CD4-positive, alpha-beta memory T cell (primary cell): ENCODE measurements at regions not wholly inside any gene's neighbourhood (a gene's known extent, or its start where the extent isn't known, plus 50 kb on each side); places are given as distances from the start of the nearest gene placed in this dataset.

Experiments
- CTCF ChIA-PET: fragments of 350-600 bp; sonication (Branson Sonifier 250); formaldehyde crosslinking; loops from one replicate; lab custom pipeline; 2021; ENCODE audit warnings: inconsistent platforms; ENCODE audit not compliant: partially characterized antibody; lab: Charles Lee
- POLR2A ChIA-PET: fragments of 350-600 bp; sonication (Branson Sonifier 250); formaldehyde crosslinking; loops from one replicate; lab custom pipeline; 2021; ENCODE audit not compliant: partially characterized antibody; lab: Charles Lee
- DNase-seq, 5 donors: peaks; one replicate each; pipeline versions ENCODE4 v3.0.0 to v3.0.0-alpha.2; 2020 to 2022; ENCODE audit warnings: mixed read lengths in 1 of 5
- H3K27ac ChIP-seq: one replicate; pipeline ENCODE4 v1.7.0; 2013; ENCODE audit warnings: low read depth, low read length
- H3K27me3 ChIP-seq: 2 replicates; pipeline ENCODE4 v1.7.0; 2013; ENCODE audit warnings: mild to moderate bottlenecking, low read length, moderate library complexity; ENCODE audit not compliant: insufficient read depth
- H3K36me3 ChIP-seq: 2 replicates; pipeline ENCODE4 v1.7.0; 2013; ENCODE audit warnings: mild to moderate bottlenecking, low read length, moderate library complexity; ENCODE audit not compliant: insufficient read depth
- H3K4me1 ChIP-seq: 2 replicates; pipeline ENCODE4 v1.7.0; 2013; ENCODE audit warnings: mild to moderate bottlenecking, low read length, moderate library complexity; ENCODE audit not compliant: insufficient read depth
- H3K4me3 ChIP-seq, 2 donors: one replicate each; pipeline ENCODE4 v1.7.0; 2013; ENCODE audit warnings: low read length in 2 of 2, mild to moderate bottlenecking in 1 of 2
- H3K9me3 ChIP-seq, 2 donors: one replicate each; pipeline ENCODE4 v1.7.0; 2013; ENCODE audit warnings: low read length in 2 of 2, control low read depth in 1 of 2; ENCODE audit not compliant: control insufficient read depth in 1 of 2
- H3K27ac Mint-ChIP-seq, 7 donors: one replicate each; pipeline ENCODE4 v1.8.0; 2020 to 2021; ENCODE audit warnings: mixed read lengths in 7 of 7, mild to moderate bottlenecking in 6 of 7, inconsistent platforms in 3 of 7, moderate library complexity in 3 of 7
- H3K27me3 Mint-ChIP-seq, 2 donors: one replicate each; pipeline ENCODE4 v1.8.0; 2020 to 2021; ENCODE audit warnings: mixed read lengths in 2 of 2
- H3K36me3 Mint-ChIP-seq, 2 donors: one replicate each; pipeline ENCODE4 v1.8.0; 2020 to 2021; ENCODE audit warnings: mixed read lengths in 2 of 2, inconsistent platforms in 1 of 2, mild to moderate bottlenecking in 1 of 2
- H3K4me1 Mint-ChIP-seq, 4 donors: one replicate each; pipeline ENCODE4 v1.8.0; 2020 to 2021; ENCODE audit warnings: mixed read lengths in 4 of 4, mild to moderate bottlenecking in 1 of 4
- H3K4me3 Mint-ChIP-seq, 8 donors: one replicate each; pipeline ENCODE4 v1.8.0; 2020 to 2021; ENCODE audit warnings: mixed read lengths in 8 of 8, mild to moderate bottlenecking in 7 of 8, moderate library complexity in 6 of 8, inconsistent platforms in 3 of 8
- H3K9me3 Mint-ChIP-seq, 8 donors: one replicate each; pipeline ENCODE4 v1.8.0; 2020 to 2021; ENCODE audit warnings: mixed read lengths in 8 of 8, mild to moderate bottlenecking in 5 of 8, inconsistent platforms in 3 of 8, moderate library complexity in 1 of 8
- intact Hi-C: fragments of 100-400 bp; cut with micrococcal nuclease; formaldehyde crosslinking; loops from one replicate; pipeline ENCODE4 v1.15.1; 2023

DNA sequence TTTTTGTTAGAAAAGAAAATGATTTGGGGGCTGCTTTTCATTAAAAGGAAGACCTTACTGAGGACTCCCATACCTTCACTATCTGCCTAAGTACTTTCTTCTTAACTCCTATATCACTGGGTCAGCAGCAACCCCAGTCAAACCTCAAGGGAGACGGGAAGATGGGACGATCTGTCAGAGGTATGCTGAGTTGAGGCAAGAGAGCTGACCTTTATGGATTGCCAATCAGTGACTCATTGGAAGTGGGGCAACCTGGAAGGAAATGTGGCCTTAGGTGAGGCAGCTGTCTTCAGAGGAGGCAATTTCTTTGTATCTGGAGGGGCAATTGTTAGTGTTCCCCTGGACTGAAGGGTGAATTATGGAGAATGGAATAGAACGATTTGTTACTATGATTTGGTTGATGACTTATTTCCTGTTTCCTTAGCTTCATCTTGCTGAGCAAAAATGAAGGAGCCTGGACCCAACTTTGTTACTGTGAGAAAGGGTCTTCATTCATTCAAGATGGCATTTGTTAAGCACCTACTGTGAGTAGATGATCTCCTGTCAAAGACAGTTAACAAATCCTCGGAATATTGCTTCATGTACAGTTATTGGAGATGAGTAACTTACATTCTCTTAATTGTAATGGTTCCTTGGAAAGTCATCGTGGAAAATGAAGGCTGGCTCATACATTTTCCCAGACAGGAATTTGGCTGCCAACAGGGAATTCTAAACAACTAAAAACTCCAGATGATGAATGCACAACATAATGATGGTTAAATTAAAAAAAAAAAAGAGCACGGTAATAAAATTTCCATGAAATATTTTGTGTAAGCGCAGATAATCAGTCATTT lies 134.7 kb upstream of the KCNJ15 start:
- CTCF ChIA-PET = no interaction called here
- Histone ChIP-seq H3K27me3 (no peaks in the 10 kb centered on the region), H3K36me3 (no peaks in the 10 kb centered on the region), H3K4me3 (no peak overlapping the region), H3K27ac (no peak overlapping the region), H3K4me1 (no peaks in the 10 kb centered on the region), H3K9me3 (no peaks in the 10 kb centered on the region)
- intact Hi-C loops = no loop called here
- POLR2A ChIA-PET = no interaction called here
- no peaks in the 10 kb centered on the region for H3K36me3 Mint-ChIP-seq
- H3K27me3 Mint-ChIP-seq = no peaks in the 10 kb centered on the region
- H3K4me3 Mint-ChIP-seq = no peak overlapping the region
- peaks cover 0 to 4% (median 0%) of the 10 kb centered on the region in 8 donors for H3K9me3 Mint-ChIP-seq
- no peak for DNase-seq
- no peaks in the 10 kb centered on the region for H3K4me1 Mint-ChIP-seq
- no peak overlapping the region for H3K27ac Mint-ChIP-seq

DNA sequence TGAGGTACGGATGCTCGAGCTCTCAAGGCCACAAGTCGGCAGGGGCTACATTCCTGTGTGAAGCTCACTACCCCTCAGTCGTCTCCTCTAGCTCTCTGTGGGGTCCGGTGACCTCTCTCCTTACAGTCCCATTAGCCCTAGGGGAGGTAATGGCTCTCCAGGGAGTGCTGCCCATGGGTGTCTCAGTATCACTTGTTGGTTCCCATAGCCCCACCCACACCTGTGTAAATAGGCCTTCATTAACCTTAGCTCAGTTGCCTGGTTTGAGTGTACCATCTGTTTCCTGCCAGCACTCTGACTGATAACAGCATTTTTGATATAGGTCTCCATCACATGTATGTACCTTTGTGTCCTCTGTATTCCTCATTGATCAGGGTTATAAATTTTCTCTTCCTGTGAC lies 133.2 kb upstream of the KCNJ15 start:
- no peak overlapping the region for H3K4me3 Mint-ChIP-seq

DNA sequence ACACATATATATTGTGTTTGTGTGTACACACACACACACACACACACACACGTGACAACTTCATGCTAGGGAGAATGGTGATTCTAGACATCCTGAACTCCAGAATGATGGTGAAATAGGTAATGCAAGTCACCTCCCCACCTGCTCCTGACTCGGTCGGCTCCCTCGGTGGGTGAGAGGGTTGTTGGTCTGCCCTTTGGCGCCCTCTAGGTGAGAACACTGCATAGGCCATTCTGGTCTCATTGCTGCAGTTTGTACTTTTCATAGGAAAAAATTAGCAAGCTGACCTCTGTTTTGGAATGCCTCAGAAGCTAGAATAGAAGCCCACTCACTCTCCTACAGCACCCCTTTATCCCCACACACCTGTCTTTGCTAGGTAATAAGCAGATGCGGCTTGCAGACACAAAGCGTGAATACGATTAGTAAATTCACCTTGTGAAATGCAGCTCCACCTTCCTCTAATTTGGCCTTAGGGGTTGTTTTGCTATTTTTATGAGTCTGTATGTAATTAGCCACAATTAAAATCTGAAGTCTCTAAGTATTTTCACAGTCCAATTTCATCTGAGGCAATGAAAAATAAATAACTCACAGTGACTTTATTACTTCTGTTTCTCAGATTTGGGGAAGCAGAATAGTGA lies 130.0 kb upstream of the KCNJ15 start:
- Mint-ChIP-seq H3K4me1 (no peaks in the 10 kb centered on the region), H3K27me3 (peaks cover 5 to 10% of the 10 kb centered on the region in 2 donors), H3K36me3 (no peaks in the 10 kb centered on the region), H3K9me3 (peaks cover 0 to 2% (median 0%) of the 10 kb centered on the region in 8 donors), H3K27ac (no peak overlapping the region), H3K4me3 (no peak overlapping the region)
- H3K27ac ChIP-seq = no peak overlapping the region
- intact Hi-C loops = no loop called here
- DNase-seq = peak in 3 of 5 donors; percentile 1 to 21 (median 17)
- no peak overlapping the region for H3K4me3 ChIP-seq
- no peaks in the 10 kb centered on the region for H3K27me3 ChIP-seq
- no peaks in the 10 kb centered on the region for H3K9me3 ChIP-seq
- no peaks in the 10 kb centered on the region for H3K36me3 ChIP-seq
- ChIA-PET CTCF (interaction anchor here (0.8 to 1.7 kb wide), 4 partner anchors 22 to 563 kb away, joined by 3 to 6 read pairs (median 3); no protein-coding TSS in a partner anchor), POLR2A (no interaction called here)
- H3K4me1 ChIP-seq = no peaks in the 10 kb centered on the region

More for the DNA sequence above, 133.2 kb upstream of the KCNJ15 start:
- no peak overlapping the region for H3K27ac ChIP-seq
- H3K4me1 Mint-ChIP-seq = no peaks in the 10 kb centered on the region
- no peaks in the 10 kb centered on the region for H3K9me3 ChIP-seq
- H3K27me3 ChIP-seq = no peaks in the 10 kb centered on the region
- POLR2A ChIA-PET = no interaction called here
- no peaks in the 10 kb centered on the region for H3K4me1 ChIP-seq
- H3K27me3 Mint-ChIP-seq = no peaks in the 10 kb centered on the region
- DNase-seq = no peak
- no peak overlapping the region for H3K27ac Mint-ChIP-seq
- peaks cover 0 to 4% (median 0%) of the 10 kb centered on the region in 8 donors for H3K9me3 Mint-ChIP-seq
- H3K36me3 ChIP-seq = no peaks in the 10 kb centered on the region
- H3K4me3 ChIP-seq = no peak overlapping the region
- intact Hi-C loops = no loop called here
- CTCF ChIA-PET = no interaction called here
- no peaks in the 10 kb centered on the region for H3K36me3 Mint-ChIP-seq

DNA sequence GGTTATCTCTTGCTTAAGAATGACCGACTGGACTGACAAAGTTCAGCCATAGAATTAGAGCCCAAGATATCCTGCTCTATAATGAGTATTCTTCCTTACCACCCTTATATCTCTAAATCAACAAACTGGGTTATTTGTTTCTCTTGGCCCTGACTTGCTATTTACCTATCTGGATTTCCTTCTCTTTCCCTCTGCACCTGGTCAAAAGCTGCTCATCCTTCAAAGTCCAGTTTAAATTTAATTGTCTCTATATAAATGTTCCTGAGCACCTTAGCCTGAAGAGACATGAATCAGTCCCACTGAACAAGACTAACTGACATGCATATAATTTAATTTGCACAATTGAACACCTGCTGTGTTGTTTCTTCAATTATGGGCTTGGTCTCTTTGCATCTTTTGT lies 127.1 kb upstream of the KCNJ15 start:
- Mint-ChIP-seq H3K27ac (no peak overlapping the region), H3K36me3 (no peaks in the 10 kb centered on the region), H3K4me3 (no peak overlapping the region), H3K9me3 (peaks cover 0 to 2% (median 0%) of the 10 kb centered on the region in 8 donors), H3K27me3 (peaks cover 8 to 15% of the 10 kb centered on the region in 2 donors), H3K4me1 (no peaks in the 10 kb centered on the region)
- no peaks in the 10 kb centered on the region for H3K27me3 ChIP-seq
- H3K4me1 ChIP-seq = no peaks in the 10 kb centered on the region
- H3K27ac ChIP-seq = no peak overlapping the region
- intact Hi-C loops = no loop called here
- H3K9me3 ChIP-seq = no peaks in the 10 kb centered on the region
- ChIA-PET CTCF (no interaction called here), POLR2A (no interaction called here)
- no peaks in the 10 kb centered on the region for H3K36me3 ChIP-seq
- H3K4me3 ChIP-seq = no peak overlapping the region
- no peak for DNase-seq

DNA sequence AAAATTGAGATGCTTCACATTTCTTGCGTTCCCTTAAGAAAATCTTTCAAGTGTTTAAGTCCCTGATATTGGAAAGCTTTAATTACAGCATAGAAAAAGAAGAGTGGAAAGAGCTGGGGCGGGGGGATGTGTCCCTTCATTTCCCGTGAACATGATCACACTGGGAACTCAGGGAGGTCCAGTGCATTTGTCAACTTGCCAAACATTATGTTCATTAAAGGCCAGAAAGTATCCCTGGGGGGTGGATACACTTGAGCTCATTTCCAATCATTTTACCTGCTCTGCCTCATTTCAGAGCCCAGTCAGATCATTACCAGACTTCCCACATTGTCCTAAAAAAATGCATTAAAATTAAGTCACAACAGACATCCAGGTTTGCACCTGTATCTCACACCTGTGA lies 123.6 kb upstream of the KCNJ15 start:
- no peak overlapping the region for H3K27ac Mint-ChIP-seq
- no peak overlapping the region for H3K27ac ChIP-seq
- H3K9me3 ChIP-seq = no peaks in the 10 kb centered on the region
- intact Hi-C loops = no loop called here
- H3K36me3 ChIP-seq = no peaks in the 10 kb centered on the region
- DNase-seq = no peak
- ChIA-PET CTCF (no interaction called here), POLR2A (no interaction called here)
- H3K27me3 ChIP-seq = no peaks in the 10 kb centered on the region
- H3K4me3 ChIP-seq = no peak overlapping the region
- peaks cover 12 to 15% of the 10 kb centered on the region in 2 donors for H3K27me3 Mint-ChIP-seq
- peaks cover 0 to 2% (median 0%) of the 10 kb centered on the region in 8 donors for H3K9me3 Mint-ChIP-seq
- no peak overlapping the region for H3K4me3 Mint-ChIP-seq
- no peaks in the 10 kb centered on the region for H3K4me1 Mint-ChIP-seq
- H3K4me1 ChIP-seq = no peaks in the 10 kb centered on the region
- no peaks in the 10 kb centered on the region for H3K36me3 Mint-ChIP-seq

DNA sequence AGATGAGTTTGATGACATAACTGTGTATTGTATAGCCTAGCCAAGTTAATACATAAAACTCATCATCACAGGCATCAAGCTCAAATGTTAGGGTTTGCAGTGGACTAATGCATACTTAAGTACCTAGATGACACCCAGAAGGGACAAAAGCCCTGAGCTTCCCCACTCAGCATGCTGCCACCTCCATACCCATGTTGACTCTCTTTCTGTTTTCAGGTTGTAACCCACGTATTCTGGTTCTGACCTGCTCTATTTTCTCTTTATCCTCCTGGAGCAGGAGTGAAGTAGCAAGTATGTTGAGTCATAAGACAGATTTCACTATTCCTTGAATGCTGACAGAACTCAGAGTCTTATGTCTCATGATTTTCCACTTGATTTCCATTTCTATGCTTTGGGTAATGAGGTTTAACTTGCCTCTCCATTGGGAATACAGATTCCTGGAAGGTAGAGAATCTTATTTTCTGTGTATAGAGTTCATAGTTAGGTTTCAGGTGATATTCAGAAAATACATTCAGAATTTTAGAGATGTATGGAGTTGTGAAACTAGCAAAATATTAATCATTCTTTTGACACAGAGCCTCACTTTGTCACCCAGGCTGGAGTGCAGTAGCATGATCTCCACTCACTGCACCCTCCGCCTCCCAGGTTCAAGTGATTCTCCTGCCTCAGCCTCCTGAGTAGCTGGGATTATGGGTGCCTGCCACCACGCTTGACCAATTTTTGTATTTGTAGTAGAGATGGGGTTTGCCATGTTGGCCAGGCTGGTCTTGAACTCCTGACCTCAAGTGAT lies 122.5 kb upstream of the KCNJ15 start:
- H3K27me3 ChIP-seq = no peaks in the 10 kb centered on the region
- Mint-ChIP-seq H3K36me3 (no peaks in the 10 kb centered on the region), H3K4me1 (no peaks in the 10 kb centered on the region), H3K9me3 (peaks cover 0 to 2% (median 0%) of the 10 kb centered on the region in 8 donors), H3K27me3 (peaks cover 12 to 15% of the 10 kb centered on the region in 2 donors), H3K4me3 (no peak overlapping the region), H3K27ac (no peak overlapping the region)
- H3K4me1 ChIP-seq = no peaks in the 10 kb centered on the region
- H3K9me3 ChIP-seq = no peaks in the 10 kb centered on the region
- no peaks in the 10 kb centered on the region for H3K36me3 ChIP-seq
- intact Hi-C loops = no loop called here
- CTCF ChIA-PET = no interaction called here
- DNase-seq = no peak
- POLR2A ChIA-PET = no interaction called here
- H3K4me3 ChIP-seq = no peak overlapping the region
- no peak overlapping the region for H3K27ac ChIP-seq

DNA sequence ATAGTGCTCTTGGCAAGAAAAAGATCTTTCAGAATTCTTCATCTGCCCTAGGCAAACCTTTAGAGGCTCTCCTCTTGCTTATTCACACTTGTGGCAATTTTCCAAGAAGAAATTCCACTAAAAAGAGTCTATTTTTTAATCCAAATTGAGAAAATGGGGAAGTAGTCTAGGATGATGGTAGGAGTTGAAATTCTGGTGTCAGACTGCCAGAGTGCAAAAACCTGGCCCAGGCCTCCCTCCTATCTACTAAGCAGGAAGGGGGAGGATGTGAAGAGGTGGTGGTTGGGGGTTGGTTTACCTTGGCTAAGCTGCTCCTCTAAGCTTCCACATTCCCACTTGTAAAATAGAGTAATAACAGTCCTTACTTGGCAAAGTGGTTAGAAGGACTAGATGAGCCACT lies 120.6 kb upstream of the KCNJ15 start:
- intact Hi-C loops = no loop called here
- no peaks in the 10 kb centered on the region for H3K4me1 Mint-ChIP-seq
- no peaks in the 10 kb centered on the region for H3K27me3 ChIP-seq
- ChIA-PET POLR2A (no interaction called here), CTCF (no interaction called here)
- H3K27me3 Mint-ChIP-seq = peaks cover 6 to 8% of the 10 kb centered on the region in 2 donors
- DNase-seq = no peak
- no peak overlapping the region for H3K27ac Mint-ChIP-seq
- no peaks in the 10 kb centered on the region for H3K4me1 ChIP-seq
- H3K4me3 Mint-ChIP-seq = no peak overlapping the region
- H3K4me3 ChIP-seq = no peak overlapping the region
- no peaks in the 10 kb centered on the region for H3K9me3 Mint-ChIP-seq
- H3K27ac ChIP-seq = no peak overlapping the region
- no peaks in the 10 kb centered on the region for H3K36me3 Mint-ChIP-seq
- H3K36me3 ChIP-seq = no peaks in the 10 kb centered on the region
- H3K9me3 ChIP-seq = no peaks in the 10 kb centered on the region
